GM18507 (cell line): ENCODE measurements at regions not wholly inside any gene's neighbourhood (a gene's known extent, or its start where the extent isn't known, plus 50 kb on each side); places are given as distances from the start of the nearest gene placed in this dataset.
"Not testable (repeated sequence)": the region's sequence is repeated elsewhere in the genome, so short reads cannot be mapped to it uniquely, and the experiment has no call there.

Source experiments
- DNase-seq: peaks from one replicate; pipeline ENCODE4 v3.0.0; 2011; ENCODE audit warnings: low read depth; ENCODE audit not compliant: insufficient read length; ENCODE audit errors: extremely low spot score
- FAIRE-seq: peaks from 2 replicates; lab custom pipeline; 2011; peaks lifted over from hg19 to GRCh38; lab: Jason Lieb, UNC

GRCh38 chr12:31796270-31796951 lies 67.6 kb upstream of the AMN1 start:
- FAIRE-seq (no peak), DNase-seq (no peak)

DNA sequence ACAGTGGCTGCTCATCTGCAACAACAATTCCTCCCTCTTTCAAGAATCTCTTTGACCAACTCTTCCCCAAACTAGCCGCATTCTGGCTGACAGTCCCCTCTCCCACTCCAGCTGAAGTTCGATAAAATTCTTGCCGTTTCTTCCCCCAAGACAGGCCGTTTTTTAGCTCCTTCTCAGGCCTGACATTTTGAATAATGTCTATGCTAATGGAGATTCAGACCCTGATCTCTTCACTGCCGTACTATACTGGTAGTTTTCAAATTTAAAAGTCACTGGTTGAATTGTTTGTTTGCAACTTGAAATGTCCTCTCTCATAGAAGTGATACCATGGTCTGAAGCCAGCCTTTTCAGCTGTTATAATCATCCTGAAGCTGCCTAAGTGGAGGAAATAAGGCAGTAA lies 65.9 kb upstream of the AMN1 start:
- FAIRE-seq (no peak), DNase-seq (no peak)

GRCh38 chr12:31791265-31791664 lies 62.4 kb upstream of the AMN1 start:
- not testable (repeated sequence) for DNase-seq, FAIRE-seq

DNA sequence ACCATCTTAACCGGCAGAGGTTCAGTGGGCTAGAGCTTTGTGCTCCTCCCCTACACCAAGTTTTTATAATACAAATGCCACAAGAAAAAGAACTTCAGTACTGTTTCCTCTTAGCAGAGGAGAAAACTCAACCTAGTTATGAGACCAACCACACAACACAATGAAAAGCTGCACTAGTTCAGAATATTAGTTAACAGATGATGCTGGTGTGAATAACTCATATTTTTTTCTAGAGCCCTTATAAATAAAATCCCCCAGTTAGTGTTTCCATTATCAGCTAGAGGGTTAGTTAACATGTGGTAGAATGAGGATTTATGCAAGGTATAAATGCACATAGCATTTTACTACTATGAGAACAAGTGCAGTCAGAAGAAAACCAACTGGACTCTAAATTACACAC lies 61.9 kb upstream of the AMN1 start:
- FAIRE-seq (no peak), DNase-seq (no peak)

DNA sequence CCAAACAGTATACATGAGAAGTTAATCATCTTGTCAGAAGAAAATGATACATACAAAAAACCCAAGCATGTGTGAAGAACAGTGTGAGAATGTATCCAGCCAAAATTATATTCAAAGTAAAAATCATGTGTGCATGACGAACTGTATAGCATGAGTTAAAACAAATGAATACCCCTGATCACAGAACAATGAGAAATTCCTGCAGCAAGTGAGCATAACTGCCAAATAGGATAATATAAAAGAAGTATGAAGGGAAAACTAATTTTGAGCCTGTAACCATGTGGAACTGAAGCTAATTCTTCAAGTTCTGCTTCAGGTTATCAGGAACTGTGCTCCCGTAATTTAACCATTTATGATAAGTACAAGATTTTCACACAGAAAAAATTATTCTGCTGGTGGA lies 56.5 kb upstream of the AMN1 start:
- DNase-seq, result no peak
- FAIRE-seq, result no peak

DNA sequence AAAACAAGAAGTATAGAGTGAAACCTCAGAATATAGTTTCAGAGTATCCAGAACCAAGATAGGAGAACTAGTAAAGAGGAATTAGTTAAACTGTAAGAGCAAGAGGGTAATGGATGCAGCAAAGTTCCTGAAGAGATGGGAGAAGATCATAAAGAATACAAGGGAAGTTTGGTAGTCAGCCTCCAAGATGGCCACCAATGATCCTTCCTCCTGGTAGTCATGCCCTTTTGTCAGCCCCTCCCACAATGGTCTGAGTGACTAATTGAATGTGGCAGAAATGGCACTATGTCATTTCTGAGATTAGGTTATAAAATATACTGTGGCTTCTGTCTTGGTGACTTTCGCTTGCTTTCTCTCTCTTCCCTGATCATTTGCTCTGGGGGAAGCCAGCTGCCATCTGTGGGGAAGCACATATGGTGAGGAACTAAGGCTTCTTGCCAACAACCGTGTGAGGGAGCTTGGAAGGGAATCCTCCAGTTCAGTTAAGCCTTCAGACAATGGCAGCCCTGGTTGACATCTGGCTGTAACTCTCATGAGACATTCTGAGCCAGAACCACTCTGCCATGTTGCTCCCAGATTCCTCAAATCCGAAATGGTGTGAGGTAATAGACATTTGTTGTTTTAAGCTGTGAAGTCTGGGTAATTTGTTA lies 55.3 kb upstream of the AMN1 start:
- DNase-seq, result no peak
- FAIRE-seq, result no peak

DNA sequence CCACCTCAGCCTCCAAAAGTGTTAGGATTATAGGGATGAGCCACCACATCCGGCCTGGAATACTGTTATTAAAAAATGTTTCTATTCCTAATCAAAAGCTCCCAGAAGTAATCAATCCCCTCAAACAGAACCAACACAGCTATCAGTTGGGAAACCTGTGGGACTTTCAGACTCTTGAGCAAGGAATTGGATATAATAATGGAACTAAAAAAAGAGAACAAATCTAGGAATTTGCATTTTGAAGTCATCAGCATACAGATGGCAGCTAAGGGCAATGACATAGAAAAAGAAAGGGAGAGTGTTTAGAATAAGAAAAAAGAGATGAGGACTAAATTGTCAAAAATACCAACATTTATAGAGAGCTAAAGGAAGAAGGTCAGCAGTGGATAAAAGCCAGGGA lies 54.7 kb upstream of the AMN1 start:
- FAIRE-seq, result no peak

GRCh38 chr12:31781894-31782540 lies 53.2 kb upstream of the AMN1 start:
- FAIRE-seq (no peak), DNase-seq (no peak)

More for the DNA sequence above, 54.7 kb upstream of the AMN1 start:
- DNase-seq, result no peak

- DNase-seq (no peak), FAIRE-seq (no peak)
Observed at GRCh38 chr12:31780096-31780495, 51.3 kb upstream of the AMN1 start.

- no peak for DNase-seq
- no peak for FAIRE-seq
Observed at GRCh38 chr12:31778687-31779086, 49.9 kb upstream of the AMN1 start.
